ENCODE measurements at regions not wholly inside any gene's neighbourhood (a gene's known extent, or its start where the extent isn't known, plus 50 kb on each side); places are given as distances from the start of the nearest gene placed in this dataset.

DNA sequence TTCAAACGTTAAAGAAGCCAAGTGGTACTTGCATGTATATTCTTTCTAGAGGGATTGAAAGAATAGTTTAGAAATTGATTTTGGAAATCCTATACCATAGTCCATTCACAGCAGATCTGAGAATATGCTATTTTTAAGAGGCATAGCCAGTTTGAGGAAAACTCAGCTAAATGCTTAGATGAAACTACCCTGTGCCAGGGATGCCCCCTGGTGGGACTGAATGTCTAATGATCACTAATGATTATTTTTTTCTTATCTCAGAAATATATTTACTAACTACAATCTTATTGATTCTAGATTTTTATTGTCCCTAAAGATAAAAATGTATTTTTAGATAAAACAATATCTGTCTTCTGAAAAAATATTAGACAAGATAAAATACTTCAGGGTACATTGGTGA is 844.9 kb upstream of the PHF14 start:
- no peaks in the 10 kb centered on the region for H3K36me3 ChIP-seq (replicated peaks; ENCODE audit: low read depth, low read length)
- TF ChIP-seq EZH2phosphoT487 (IDR thresholded peaks at IDR 0.05; ENCODE audit: low read depth): no peak
- TF ChIP-seq, protein P1, sequence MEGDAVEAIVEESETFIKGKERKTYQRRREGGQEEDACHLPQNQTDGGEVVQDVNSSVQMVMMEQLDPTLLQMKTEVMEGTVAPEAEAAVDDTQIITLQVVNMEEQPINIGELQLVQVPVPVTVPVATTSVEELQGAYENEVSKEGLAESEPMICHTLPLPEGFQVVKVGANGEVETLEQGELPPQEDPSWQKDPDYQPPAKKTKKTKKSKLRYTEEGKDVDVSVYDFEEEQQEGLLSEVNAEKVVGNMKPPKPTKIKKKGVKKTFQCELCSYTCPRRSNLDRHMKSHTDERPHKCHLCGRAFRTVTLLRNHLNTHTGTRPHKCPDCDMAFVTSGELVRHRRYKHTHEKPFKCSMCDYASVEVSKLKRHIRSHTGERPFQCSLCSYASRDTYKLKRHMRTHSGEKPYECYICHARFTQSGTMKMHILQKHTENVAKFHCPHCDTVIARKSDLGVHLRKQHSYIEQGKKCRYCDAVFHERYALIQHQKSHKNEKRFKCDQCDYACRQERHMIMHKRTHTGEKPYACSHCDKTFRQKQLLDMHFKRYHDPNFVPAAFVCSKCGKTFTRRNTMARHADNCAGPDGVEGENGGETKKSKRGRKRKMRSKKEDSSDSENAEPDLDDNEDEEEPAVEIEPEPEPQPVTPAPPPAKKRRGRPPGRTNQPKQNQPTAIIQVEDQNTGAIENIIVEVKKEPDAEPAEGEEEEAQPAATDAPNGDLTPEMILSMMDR (IDR thresholded peaks at IDR 0.05; ENCODE audit: low read depth, low read length): peak; percentile 57
- no peaks in the 10 kb centered on the region for H3K9me3 ChIP-seq (ENCODE audit: insufficient read depth, low read length)
- H3K9ac ChIP-seq (ENCODE audit: low read length): no peak overlapping the region
- no peak overlapping the region for H3K4me2 ChIP-seq (ENCODE audit: low read length)
- no peaks in the 10 kb centered on the region for H4K20me1 ChIP-seq (ENCODE audit: insufficient read depth, low read length)
- H3K4me3 ChIP-seq (ENCODE audit: low read length): no peak overlapping the region
- H2AFZ ChIP-seq (ENCODE audit: low read depth, low read length): no peak overlapping the region
- H3K4me1 ChIP-seq (ENCODE audit: low read length): peaks cover 6% of the 10 kb centered on the region
- H3K27me3 ChIP-seq (ENCODE audit: low read depth, low read length): no peaks in the 10 kb centered on the region
- no peaks in the 10 kb centered on the region for H3K79me2 ChIP-seq (ENCODE audit: low read length)
- no peak overlapping the region for H3K27ac ChIP-seq (ENCODE audit: low read length)

DNA sequence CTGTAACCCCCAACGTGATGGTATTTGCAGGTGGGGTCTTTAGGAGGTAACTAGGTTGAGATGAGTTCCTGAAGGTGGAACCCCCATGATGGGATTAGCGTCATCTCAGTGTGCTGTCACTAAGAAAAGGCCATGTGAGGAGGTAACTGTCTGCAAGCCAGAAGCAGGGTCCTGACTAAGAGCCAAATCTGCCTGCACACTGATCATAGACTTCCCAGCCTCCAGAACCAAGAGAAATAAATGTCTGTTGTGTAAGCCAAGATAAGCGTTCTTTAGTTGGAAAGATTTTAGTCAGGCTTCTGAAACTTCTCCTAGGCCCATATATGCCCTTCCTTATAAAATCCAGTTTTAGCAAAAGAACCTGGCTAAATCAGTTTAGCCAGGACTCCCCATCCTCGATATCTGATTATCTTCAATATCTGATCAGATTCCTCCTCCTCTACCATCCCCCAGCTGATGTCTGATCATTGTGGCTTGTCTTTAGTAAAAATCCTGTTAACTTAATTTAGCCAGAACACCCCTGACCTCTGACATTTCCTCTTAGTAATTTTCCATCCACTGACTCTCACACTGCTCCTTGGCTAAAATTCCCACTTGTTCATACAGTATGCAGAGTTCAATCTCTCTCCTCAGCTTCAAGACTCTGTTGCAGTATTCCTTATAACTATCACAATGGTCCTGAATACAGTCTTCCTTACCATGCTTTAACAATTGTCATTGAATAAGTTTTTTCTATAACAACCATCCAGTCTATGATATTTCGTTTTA is 835.4 kb upstream of the PHF14 start:
- no peaks in the 10 kb centered on the region for H3K79me2 ChIP-seq (ENCODE audit: low read length)
- no peaks in the 10 kb centered on the region for H4K20me1 ChIP-seq (ENCODE audit: insufficient read depth, low read length)
- no peaks in the 10 kb centered on the region for H3K27me3 ChIP-seq (ENCODE audit: low read depth, low read length)
- H3K36me3 ChIP-seq (replicated peaks; ENCODE audit: low read depth, low read length): no peaks in the 10 kb centered on the region
- no peak overlapping the region for H3K4me2 ChIP-seq (ENCODE audit: low read length)
- H3K9ac ChIP-seq (ENCODE audit: low read length): no peak overlapping the region
- H3K27ac ChIP-seq (ENCODE audit: low read length): no peak overlapping the region
- no peak for TF ChIP-seq EZH2phosphoT487 (IDR thresholded peaks at IDR 0.05; ENCODE audit: low read depth)
- TF ChIP-seq, protein P1 (IDR thresholded peaks at IDR 0.05; ENCODE audit: low read depth, low read length): no peak
- H3K9me3 ChIP-seq (ENCODE audit: insufficient read depth, low read length): no peaks in the 10 kb centered on the region
- H3K4me1 ChIP-seq (ENCODE audit: low read length): peaks cover 3% of the 10 kb centered on the region
- no peak overlapping the region for H2AFZ ChIP-seq (ENCODE audit: low read depth, low read length)
- no peak overlapping the region for H3K4me3 ChIP-seq (ENCODE audit: low read length)

DNA sequence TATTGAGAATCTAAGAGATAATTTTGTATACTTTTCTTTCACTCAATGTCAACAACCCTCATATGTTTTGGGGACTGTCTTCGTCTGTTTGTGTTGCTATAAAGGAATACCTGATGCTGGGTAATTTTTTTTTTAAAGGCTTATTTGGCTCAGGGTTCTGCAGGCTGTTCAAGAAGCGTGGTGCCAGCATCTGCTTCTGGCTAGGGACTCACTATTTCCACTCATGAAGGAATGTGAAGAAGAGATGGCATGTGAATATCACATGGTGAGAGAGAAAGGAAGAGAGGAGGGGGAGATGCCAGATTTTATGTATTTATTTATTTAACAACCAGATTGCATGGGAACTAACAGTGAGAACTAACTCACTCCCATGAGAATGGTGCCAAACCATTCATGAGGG is 827.4 kb upstream of the PHF14 start:
- no peak overlapping the region for H3K4me3 ChIP-seq (ENCODE audit: low read length)
- no peak overlapping the region for H2AFZ ChIP-seq (ENCODE audit: low read depth, low read length)
- no peaks in the 10 kb centered on the region for H3K36me3 ChIP-seq (replicated peaks; ENCODE audit: low read depth, low read length)
- no peak overlapping the region for H3K27ac ChIP-seq (ENCODE audit: low read length)
- no peaks in the 10 kb centered on the region for H4K20me1 ChIP-seq (ENCODE audit: insufficient read depth, low read length)
- TF ChIP-seq EZH2phosphoT487 (IDR thresholded peaks at IDR 0.05; ENCODE audit: low read depth): no peak
- no peaks in the 10 kb centered on the region for H3K9me3 ChIP-seq (ENCODE audit: insufficient read depth, low read length)
- no peaks in the 10 kb centered on the region for H3K27me3 ChIP-seq (ENCODE audit: low read depth, low read length)
- H3K4me2 ChIP-seq (ENCODE audit: low read length): no peak overlapping the region
- no peaks in the 10 kb centered on the region for H3K79me2 ChIP-seq (ENCODE audit: low read length)
- H3K4me1 ChIP-seq (ENCODE audit: low read length): peaks cover 3% of the 10 kb centered on the region
- H3K9ac ChIP-seq (ENCODE audit: low read length): no peak overlapping the region

DNA sequence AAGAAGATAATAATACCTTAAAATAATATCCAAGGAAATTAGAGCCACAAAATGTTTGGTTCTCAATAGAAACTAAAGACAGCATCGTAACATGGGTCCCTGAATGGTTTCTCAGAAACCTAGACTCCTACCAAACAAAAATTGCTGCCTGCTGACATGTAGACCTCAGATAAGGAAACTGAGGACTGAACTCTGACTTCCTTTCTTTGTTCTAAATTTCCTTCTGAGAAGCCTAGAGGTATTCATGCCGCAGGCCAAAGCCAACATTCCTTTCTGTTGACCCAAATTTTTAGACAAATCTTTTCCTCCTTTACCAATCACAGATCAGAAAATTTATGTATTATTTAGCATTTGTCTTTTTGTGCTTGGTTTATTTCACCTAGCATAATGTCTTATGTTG is 816.7 kb upstream of the PHF14 start:
- Histone ChIP-seq H3K9ac (ENCODE audit: low read length) (no peak overlapping the region), H3K79me2 (ENCODE audit: low read length) (no peaks in the 10 kb centered on the region), H3K27me3 (ENCODE audit: low read depth, low read length) (no peaks in the 10 kb centered on the region), H3K4me1 (ENCODE audit: low read length) (no peaks in the 10 kb centered on the region), H4K20me1 (ENCODE audit: insufficient read depth, low read length) (no peaks in the 10 kb centered on the region), H3K4me3 (ENCODE audit: low read length) (no peak overlapping the region), H3K4me2 (ENCODE audit: low read length) (no peak overlapping the region), H3K27ac (ENCODE audit: low read length) (no peak overlapping the region), H3K9me3 (ENCODE audit: insufficient read depth, low read length) (no peaks in the 10 kb centered on the region), H3K36me3 (replicated peaks; ENCODE audit: low read depth, low read length) (no peaks in the 10 kb centered on the region), H2AFZ (ENCODE audit: low read depth, low read length) (no peak overlapping the region)
- TF ChIP-seq EZH2phosphoT487 (IDR thresholded peaks at IDR 0.05; ENCODE audit: low read depth): no peak
- TF ChIP-seq, protein P1 (IDR thresholded peaks at IDR 0.05; ENCODE audit: low read depth, low read length): no peak

All from OCI-LY3 (cell line).